ENCODE measurements at regions not wholly inside any gene's neighbourhood (a gene's known extent, or its start where the extent isn't known, plus 50 kb on each side); places are given as distances from the start of the nearest gene placed in this dataset.
"Not testable (repeated sequence)": the region's sequence is repeated elsewhere in the genome, so short reads cannot be mapped to it uniquely, and the experiment has no call there.

DNA sequence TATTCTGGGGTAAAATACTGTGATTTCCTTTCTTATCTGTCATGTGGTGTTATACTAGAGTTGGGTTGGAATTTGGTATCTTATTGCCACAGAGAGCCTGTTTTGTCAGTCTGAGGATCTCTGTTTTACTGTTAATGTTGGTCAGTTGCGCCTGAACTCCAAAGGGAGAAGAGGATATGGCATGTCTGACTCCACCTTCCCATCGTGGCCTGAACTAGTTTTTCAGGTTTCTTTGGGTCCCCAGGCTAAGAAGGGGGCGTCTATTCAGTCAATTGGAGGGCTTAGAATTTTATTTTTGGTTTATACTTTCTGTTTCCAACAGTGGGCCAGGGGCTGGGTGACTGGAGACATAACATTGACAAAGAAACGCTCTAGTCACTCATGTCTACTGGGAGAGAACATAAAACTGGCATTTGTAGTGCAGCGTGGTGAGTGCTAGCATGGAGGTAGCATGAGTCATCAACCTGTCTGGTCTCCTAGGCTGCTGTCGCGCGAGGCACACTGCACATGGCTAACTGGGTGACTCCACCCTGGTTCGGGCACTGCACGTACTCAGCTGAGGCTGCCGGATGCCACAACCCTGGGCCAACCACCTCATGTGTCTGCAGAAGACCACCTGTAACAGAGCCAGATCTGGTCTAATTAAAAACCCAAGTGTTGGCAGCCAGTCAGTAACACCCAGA is 120.1 kb upstream of the OR9Q1 start:
- peak overlapping the region; percentile 44 for H3K27ac Mint-ChIP-seq

DNA sequence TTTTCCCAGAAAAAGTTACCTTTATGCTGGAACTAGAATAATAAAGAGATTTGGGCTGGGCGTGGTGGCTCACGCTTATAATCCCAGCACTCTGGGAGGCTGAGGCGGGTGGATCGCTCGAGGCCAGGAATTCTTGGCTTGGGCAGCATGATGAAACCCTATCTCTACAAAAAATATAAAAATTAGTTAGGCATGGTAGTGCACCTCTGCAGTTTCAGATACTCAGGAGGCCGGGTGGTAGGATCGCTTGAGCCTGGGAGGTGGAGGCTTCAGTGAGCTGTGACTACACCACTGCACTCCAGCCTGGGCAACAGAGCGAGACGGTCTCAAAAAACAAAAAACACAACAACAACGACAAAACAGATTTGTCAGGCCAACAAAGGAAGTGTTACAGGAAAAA is 119.3 kb upstream of the OR9Q1 start:
- no peaks in the 10 kb centered on the region for H3K27me3 Mint-ChIP-seq
- peaks cover 6% of the 10 kb centered on the region for H3K4me1 Mint-ChIP-seq
- H3K9me3 Mint-ChIP-seq, result no peaks in the 10 kb centered on the region
- no peak overlapping the region for H3K27ac Mint-ChIP-seq
- no peak overlapping the region for H3K4me3 Mint-ChIP-seq
- peaks cover 1% of the 10 kb centered on the region for H3K36me3 Mint-ChIP-seq
- DNase-seq, result no peak

More for the DNA sequence above, 120.1 kb upstream of the OR9Q1 start:
- peaks cover 4% of the 10 kb centered on the region for H3K27me3 Mint-ChIP-seq
- peak; percentile 34 for DNase-seq
- H3K36me3 Mint-ChIP-seq, result no peaks in the 10 kb centered on the region
- no peak overlapping the region for H3K4me3 Mint-ChIP-seq
- H3K4me1 Mint-ChIP-seq, result peaks cover 6% of the 10 kb centered on the region
- no peaks in the 10 kb centered on the region for H3K9me3 Mint-ChIP-seq

DNA sequence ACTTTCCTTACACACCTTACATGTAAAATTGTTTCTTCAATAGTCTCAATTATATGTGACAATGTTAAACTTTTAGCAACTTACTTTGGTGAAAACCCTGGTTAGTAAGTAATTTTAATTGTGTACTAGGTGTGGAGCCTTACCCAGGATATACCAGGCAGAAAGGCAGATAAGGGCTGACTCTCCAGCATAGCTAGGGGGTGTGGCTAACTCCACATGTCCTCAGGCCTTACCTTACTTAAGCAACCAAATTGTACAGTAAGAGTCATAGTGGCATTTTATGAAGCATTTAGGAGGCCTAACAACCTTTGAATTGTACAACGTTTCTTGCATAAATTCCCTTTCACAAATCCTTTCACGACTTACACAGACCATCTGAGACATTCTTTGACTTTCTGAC is 118.2 kb upstream of the OR9Q1 start:
- peaks cover 1% of the 10 kb centered on the region for H3K36me3 Mint-ChIP-seq
- no peak overlapping the region for H3K27ac Mint-ChIP-seq
- H3K9me3 Mint-ChIP-seq, result no peaks in the 10 kb centered on the region
- H3K4me3 Mint-ChIP-seq, result no peak overlapping the region
- H3K4me1 Mint-ChIP-seq, result peaks cover 6% of the 10 kb centered on the region
- no peak for DNase-seq
- no peaks in the 10 kb centered on the region for H3K27me3 Mint-ChIP-seq

DNA sequence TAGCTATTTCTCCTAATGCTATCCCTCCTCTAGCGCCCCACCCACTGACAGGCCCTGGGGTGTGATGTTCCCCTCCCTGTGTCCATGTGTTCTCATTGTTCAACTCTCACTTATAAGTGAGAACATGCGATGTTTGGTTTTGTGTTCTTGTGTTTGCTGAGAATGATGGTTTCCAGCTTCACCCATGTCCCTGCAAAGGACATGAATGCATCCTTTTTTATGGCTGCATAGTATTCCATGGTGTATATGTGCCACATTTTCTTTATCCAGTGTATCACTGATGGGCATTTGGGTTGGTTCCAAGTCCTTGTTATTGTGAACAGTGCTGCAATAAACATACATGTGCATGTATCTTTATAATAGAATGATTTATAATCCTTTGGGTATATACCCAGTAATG is 115.3 kb upstream of the OR9Q1 start:
- H3K9me3 Mint-ChIP-seq, H3K4me1 Mint-ChIP-seq, H3K36me3 Mint-ChIP-seq, H3K27ac Mint-ChIP-seq, H3K4me3 Mint-ChIP-seq, DNase-seq, H3K27me3 Mint-ChIP-seq: not testable (repeated sequence)

DNA sequence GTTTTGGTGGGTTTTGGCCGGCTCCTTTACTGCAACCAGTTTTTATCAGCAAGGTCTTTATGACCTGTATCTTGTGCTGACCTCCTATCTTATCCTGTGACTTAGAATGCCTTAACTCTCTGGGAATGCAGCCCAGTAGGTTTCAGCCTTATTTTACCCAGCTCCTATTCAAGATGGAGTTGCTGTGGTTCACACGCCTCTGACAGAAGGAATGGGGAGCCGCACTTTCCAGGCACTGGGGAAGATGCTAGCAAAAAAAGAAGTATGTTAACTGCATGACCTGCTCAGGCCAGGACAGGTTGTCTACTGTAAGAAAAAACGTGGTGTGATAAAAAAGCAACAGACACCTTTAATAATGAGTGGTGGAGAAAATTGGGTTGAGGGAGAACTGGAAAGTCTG is 112.2 kb upstream of the OR9Q1 start:
- DNase-seq, H3K9me3 Mint-ChIP-seq, H3K4me1 Mint-ChIP-seq, H3K36me3 Mint-ChIP-seq, H3K4me3 Mint-ChIP-seq, H3K27me3 Mint-ChIP-seq, H3K27ac Mint-ChIP-seq: not testable (repeated sequence)

DNA sequence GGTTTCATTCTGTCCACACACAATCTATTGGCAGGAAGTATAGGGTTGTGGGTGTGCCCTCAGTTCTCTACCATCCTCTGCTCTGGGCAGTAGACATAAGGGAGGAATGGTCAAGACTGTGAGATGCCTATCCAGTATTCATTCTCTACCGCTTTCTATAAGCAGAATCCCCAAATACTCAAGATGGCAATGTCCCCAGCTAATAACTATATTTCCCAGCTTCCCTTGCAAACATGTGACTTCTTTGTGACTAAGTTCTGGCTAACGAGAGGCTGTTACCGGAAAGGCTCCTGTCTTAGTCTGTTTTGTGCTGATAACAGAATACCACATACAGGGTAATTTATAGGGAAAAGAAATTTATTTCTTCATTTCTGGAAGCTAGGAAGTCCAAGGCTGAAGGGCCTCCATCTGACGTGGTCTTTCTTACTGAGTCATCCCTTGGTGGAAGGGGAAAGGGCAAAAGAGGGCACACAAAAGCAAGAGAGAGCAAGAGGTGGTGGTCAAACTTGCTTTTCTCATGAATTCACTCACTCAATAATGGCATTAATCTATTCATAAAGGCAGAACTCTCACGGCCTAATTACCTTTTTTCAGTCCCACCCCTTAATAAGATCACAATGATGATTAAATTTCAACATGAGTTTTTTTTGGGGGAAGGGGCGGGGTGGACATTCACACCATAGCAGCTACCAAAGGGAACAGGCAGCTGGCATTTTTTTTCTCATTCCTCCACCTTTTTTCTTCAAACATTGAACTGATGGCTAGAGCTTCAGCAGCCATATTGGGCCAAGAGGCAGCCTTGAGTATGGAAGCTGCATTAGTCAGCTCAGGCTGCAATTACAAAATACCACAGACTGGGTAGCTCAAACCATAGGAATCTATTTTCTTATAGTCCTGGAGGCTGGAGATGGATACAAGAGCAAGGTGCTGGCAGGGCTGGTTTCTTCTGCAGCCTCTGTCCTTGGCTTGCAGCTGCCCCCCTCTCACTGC is 109.7 kb upstream of the OR9Q1 start:
- no peak for DNase-seq
- H3K4me3 Mint-ChIP-seq, result no peak overlapping the region
- no peaks in the 10 kb centered on the region for H3K36me3 Mint-ChIP-seq
- no peaks in the 10 kb centered on the region for H3K9me3 Mint-ChIP-seq
- H3K27ac Mint-ChIP-seq, result no peak overlapping the region
- no peaks in the 10 kb centered on the region for H3K27me3 Mint-ChIP-seq
- H3K4me1 Mint-ChIP-seq, result no peaks in the 10 kb centered on the region

DNA sequence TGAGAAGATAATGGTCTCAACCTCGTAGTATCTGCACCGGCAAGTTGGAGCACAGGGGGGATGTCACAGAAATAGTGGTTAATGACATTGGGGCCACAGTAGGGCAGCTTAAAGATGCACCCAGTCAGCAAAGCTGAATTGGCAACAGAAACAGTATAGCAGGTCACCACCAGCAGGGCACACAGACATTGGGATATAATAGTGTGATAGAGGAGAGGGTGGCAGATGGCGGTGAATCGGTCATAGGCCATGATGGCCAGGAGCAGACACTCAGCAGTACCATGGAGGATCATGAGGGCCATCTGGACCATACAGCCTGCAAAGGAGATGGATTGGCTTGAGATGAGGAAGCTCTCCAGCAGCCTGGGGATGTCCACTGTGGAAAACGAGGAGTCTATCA is 106.0 kb upstream of the OR9Q1 start:
- Mint-ChIP-seq H3K9me3 (no peaks in the 10 kb centered on the region), H3K27ac (no peak overlapping the region), H3K27me3 (no peaks in the 10 kb centered on the region), H3K4me3 (no peak overlapping the region), H3K36me3 (no peaks in the 10 kb centered on the region), H3K4me1 (no peaks in the 10 kb centered on the region)
- DNase-seq, result no peak

DNA sequence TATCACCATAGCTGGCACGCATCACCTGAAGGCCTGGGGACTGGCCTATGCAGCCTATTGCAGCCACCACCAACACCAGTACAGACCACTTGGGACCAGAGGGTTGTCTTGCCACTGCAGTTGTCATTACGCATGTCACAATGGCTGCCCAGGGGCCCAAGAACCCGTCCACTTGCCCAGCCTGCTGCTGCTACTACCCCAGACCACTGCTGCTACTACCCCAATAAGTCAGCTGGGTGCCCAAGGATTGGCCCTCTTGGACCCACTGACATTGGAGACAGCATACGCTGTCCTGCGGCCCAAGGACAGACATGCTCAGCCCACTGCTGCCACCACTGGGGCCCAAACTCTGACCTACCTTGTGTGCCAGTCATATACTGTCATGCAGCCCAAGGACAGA is 102.7 kb upstream of the OR9Q1 start:
- Mint-ChIP-seq H3K36me3 (no peaks in the 10 kb centered on the region), H3K27me3 (no peaks in the 10 kb centered on the region), H3K9me3 (no peaks in the 10 kb centered on the region), H3K4me1 (no peaks in the 10 kb centered on the region), H3K4me3 (no peak overlapping the region), H3K27ac (no peak overlapping the region)
- DNase-seq, result no peak

DNA sequence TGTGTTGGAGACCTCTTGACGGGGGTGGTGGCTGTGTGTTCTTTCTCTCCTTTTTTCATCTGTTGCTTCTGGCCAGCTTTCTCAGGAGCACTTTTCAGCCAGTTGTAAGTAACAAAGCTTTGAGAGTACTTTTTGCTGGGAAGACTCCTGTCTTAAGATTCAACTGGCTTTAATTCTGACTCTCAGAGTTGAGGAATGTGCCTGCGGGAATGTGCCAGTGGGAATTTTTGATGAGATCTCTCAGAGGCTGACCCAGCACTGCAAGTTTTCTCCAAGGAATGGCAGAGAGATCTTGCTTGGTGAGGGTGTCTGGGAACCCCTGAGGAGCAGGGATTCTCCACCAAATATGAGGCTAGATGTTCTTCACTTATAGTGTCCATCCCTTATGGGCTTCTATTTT is 91.6 kb upstream of the OR9Q1 start:
- Mint-ChIP-seq H3K9me3 (no peaks in the 10 kb centered on the region), H3K4me1 (no peaks in the 10 kb centered on the region), H3K4me3 (no peak overlapping the region), H3K27ac (no peak overlapping the region), H3K36me3 (no peaks in the 10 kb centered on the region), H3K27me3 (no peaks in the 10 kb centered on the region)
- no peak for DNase-seq

DNA sequence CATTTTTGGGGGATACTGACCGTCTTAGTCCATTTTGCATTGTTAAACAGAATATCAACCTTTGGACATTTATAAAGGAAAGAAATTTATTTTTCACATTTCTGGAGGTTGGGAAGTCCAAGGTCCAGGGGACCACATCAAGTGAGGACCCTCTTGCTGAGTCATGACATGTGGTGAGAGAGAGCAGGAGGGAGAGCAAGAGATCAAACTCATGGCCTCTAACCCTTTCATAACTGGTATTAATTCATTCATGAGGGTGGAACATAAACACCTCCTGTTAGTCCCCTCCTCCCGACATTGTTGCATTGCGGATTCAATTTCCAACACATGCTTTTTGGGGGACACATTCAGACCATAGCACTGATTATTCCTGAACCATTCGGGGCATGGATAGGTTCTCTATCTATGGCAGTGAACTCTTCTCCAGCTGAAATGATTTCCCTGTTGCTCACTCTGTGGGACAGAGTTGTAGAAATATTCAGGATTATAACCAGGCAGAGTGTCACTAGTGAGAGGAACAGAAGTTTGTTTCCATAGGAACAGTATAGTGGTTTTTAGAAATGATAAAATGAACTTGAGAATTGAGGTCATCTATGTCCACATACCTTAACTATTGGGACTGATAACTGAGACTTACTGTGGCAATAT is 88.2 kb upstream of the OR9Q1 start:
- Mint-ChIP-seq H3K27ac (no peak overlapping the region), H3K4me3 (no peak overlapping the region), H3K4me1 (no peaks in the 10 kb centered on the region), H3K36me3 (no peaks in the 10 kb centered on the region), H3K9me3 (no peaks in the 10 kb centered on the region), H3K27me3 (no peaks in the 10 kb centered on the region)
- no peak for DNase-seq

DNA sequence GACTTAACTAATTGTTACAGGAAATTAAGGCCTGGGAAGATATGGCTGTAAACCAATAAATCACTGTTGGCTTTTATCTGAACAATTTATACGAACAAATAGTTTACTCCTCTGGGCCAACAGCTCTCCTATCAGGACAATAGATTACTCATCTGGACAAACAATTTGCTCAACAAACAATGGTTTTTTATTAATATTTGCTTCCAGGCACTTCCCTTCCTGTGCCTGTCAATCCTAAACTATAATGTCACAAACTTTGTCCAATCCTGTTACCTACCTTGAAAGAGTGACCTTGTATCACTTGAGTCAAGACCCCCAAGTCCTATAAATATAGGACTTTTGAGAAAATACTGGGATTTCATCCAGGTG is 87.6 kb upstream of the OR9Q1 start:
- Mint-ChIP-seq H3K9me3 (no peaks in the 10 kb centered on the region), H3K4me1 (no peaks in the 10 kb centered on the region), H3K27ac (no peak overlapping the region), H3K36me3 (no peaks in the 10 kb centered on the region), H3K4me3 (no peak overlapping the region), H3K27me3 (no peaks in the 10 kb centered on the region)
- DNase-seq, result no peak

DNA sequence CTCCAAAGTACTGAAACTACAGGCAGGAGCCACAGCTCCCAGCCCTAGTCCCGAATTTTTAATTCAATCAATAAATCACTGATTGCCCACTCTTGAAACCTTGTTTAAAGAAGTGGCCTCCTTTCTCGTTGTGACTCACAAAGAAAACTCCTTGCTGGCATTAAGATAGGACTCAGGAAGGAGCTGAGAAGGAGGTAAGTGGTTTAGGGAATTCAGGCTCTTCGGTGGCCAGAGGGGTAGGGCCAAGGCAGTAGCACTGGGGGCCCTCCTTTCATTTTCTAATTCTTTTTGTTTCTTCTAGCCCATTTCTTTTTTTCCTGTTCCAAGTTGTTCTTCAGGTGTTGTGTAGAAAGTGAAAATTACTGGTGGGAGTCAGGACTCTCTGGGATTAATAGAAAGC is 86.2 kb upstream of the OR9Q1 start:
- no peak for DNase-seq
- no peak overlapping the region for H3K4me3 Mint-ChIP-seq
- H3K36me3 Mint-ChIP-seq, result no peaks in the 10 kb centered on the region
- no peaks in the 10 kb centered on the region for H3K27me3 Mint-ChIP-seq
- no peaks in the 10 kb centered on the region for H3K9me3 Mint-ChIP-seq
- H3K4me1 Mint-ChIP-seq, result no peaks in the 10 kb centered on the region
- no peak overlapping the region for H3K27ac Mint-ChIP-seq

DNA sequence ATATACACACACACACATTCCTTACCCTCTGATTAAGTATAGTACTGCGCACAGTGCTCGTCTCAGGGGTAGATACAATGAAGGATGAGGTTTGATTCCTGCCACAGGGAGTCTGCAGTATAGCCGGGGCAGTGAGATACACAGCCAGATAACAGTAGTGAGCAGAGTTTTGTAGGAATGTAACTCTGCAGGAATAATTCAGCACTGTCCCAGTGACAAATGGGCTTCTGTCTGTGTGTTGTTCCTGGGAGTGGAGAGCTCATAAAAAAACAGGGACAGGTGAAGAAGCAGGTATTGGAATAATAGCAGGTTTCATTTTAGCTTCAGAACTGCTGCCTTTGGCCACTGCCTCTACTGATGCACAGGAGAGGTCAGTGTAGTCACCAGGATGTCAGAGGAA is 85.3 kb upstream of the OR9Q1 start:
- Mint-ChIP-seq H3K4me3 (no peak overlapping the region), H3K36me3 (no peaks in the 10 kb centered on the region), H3K9me3 (no peaks in the 10 kb centered on the region), H3K27me3 (no peaks in the 10 kb centered on the region), H3K4me1 (no peaks in the 10 kb centered on the region), H3K27ac (no peak overlapping the region)
- no peak for DNase-seq

DNA sequence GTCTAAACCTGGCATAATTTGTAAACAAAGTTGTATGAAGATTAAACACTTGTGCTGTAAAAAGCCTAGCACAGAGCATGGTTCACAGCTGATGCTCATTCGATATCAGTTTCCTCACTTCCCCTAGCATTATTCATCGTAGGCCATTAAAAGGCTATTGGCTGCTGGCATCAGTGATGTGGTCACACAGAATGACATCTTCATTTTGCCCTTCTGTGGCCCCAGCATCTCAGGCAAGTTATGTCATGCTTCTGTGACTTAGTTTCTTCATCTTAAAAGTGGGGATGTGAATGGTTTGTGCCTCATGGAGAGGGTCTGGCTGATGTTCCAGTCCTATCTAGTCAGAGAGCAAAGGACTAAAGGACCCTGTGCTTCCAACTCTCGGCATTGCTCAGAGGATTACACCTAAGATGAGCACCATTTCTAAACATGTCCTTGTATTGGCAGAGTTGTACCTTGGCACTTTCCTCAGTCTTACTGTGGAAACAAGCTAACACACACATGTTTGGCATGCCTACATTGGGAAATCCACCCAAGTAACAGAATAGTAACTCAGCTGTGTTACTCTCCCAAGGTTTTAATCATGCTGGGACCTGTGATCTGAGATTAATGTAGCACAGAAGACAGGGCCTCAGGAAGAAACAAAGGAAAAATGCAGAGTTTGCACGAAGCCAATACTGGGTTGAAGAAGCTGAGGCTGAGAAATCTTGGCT is 83.5 kb upstream of the OR9Q1 start:
- H3K4me1 Mint-ChIP-seq, result no peaks in the 10 kb centered on the region
- no peaks in the 10 kb centered on the region for H3K9me3 Mint-ChIP-seq
- no peaks in the 10 kb centered on the region for H3K27me3 Mint-ChIP-seq
- no peak overlapping the region for H3K4me3 Mint-ChIP-seq
- DNase-seq, result no peak
- H3K27ac Mint-ChIP-seq, result no peak overlapping the region
- H3K36me3 Mint-ChIP-seq, result no peaks in the 10 kb centered on the region

DNA sequence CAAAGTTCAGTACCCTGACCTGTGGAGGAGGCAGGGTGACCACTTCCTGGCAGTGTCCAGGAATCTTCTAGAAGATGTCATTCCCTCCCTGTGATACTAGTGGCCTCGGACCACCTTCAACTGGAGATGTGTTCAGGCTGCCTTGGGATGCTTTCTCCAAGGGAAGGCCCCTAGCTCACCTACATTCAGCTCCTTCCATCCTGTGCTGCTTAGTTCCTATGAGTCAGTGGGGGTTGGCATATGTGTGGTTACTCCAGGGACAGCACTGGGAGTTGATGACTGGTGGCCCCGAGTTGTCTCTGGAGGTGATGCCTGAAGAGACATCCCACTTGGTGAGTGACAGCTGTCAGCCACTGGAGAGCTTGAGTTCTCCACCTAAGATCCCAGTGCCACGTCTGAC is 81.8 kb upstream of the OR9Q1 start:
- Mint-ChIP-seq H3K4me1 (no peaks in the 10 kb centered on the region), H3K36me3 (no peaks in the 10 kb centered on the region), H3K27me3 (no peaks in the 10 kb centered on the region), H3K27ac (no peak overlapping the region), H3K9me3 (no peaks in the 10 kb centered on the region), H3K4me3 (no peak overlapping the region)
- DNase-seq, result no peak

Measured in activated naive CD8-positive, alpha-beta T cell treated with anti-CD3 and anti-CD28 coated beads for 36 hours (primary cell).